SK-N-SH (cell line): ENCODE measurements at regions not wholly inside any gene's neighbourhood (a gene's known extent, or its start where the extent isn't known, plus 50 kb on each side); places are given as distances from the start of the nearest gene placed in this dataset.
"Not testable (repeated sequence)": the region's sequence is repeated elsewhere in the genome, so short reads cannot be mapped to it uniquely, and the experiment has no call there.

Experiments used
- CTCF ChIP-seq: fragments of 200-600 bp; sonication (generic); IDR thresholded peaks from 2 replicates; pipeline ENCODE4 v1.6.1; 2017; ENCODE audit warnings: antibody characterized with exemption, mild to moderate bottlenecking, moderate library complexity
- EP300 ChIP-seq, 2 experiments: IDR thresholded peaks; 2 replicates each; pipeline versions ENCODE4 v1.4.0 to v1.6.1; 2012; ENCODE audit warnings: borderline replicate concordance in 1 of 2, low read depth in 1 of 2, low read length in 1 of 2
- EZH2phosphoT487 ChIP-seq: fragments of 200-600 bp; sonication (generic); IDR thresholded peaks from 2 replicates; pipeline ENCODE4 v1.6.1; 2017; ENCODE audit warnings: low read depth, mixed run types, mild to moderate bottlenecking, antibody characterized with exemption, moderate library complexity, borderline replicate concordance
- JUND ChIP-seq: IDR thresholded peaks from 2 replicates; pipeline ENCODE4 v1.4.0; 2012
- RAD21 ChIP-seq: IDR thresholded peaks from 2 replicates; pipeline ENCODE4 v1.6.1; 2012; ENCODE audit warnings: mild to moderate bottlenecking, low read length
- RFX5 ChIP-seq: IDR thresholded peaks from 2 replicates; pipeline ENCODE4 v1.6.1; 2012; ENCODE audit warnings: mild to moderate bottlenecking, improper control_type of control experiment, low read length
- RXRA ChIP-seq: IDR thresholded peaks from 2 replicates; pipeline ENCODE4 v1.4.0; 2012; ENCODE audit warnings: low read depth, mild to moderate bottlenecking, borderline replicate concordance
- SIN3A ChIP-seq: IDR thresholded peaks from 2 replicates; pipeline ENCODE4 v1.6.1; 2012; ENCODE audit warnings: low read depth, mild to moderate bottlenecking, low read length, moderate library complexity, borderline replicate concordance
- TCF12 ChIP-seq: IDR thresholded peaks from 2 replicates; pipeline ENCODE4 v1.4.0; 2012
- USF1 ChIP-seq: IDR thresholded peaks from 2 replicates; pipeline ENCODE4 v1.4.0; 2012; ENCODE audit warnings: low read depth, borderline replicate concordance

GRCh38 chr2:132039609-132040236 lies 122.0 kb downstream of the ANKRD30BL start:
- not testable (repeated sequence) for TF ChIP-seq USF1; CTCF; EP300 (IDR thresholded peaks at IDR 0.05; ENCODE audit: borderline replicate concordance in 1 of 2, low read depth in 1 of 2, low read length in 1 of 2); RXRA; EZH2phosphoT487; TCF12; RAD21; JUND; SIN3A; RFX5
